SU-DHL-6 (cell line): ENCODE measurements at regions not wholly inside any gene's neighbourhood (a gene's known extent, or its start where the extent isn't known, plus 50 kb on each side); places are given as distances from the start of the nearest gene placed in this dataset.

Source experiments
- CTCF ChIP-seq: fragments of 200-600 bp; sonication (generic); IDR thresholded peaks from one replicate; pipeline ENCODE4 v1.5.1; 2017; ENCODE audit warnings: antibody characterized with exemption, mild to moderate bottlenecking, low read length, moderate library complexity; ENCODE audit not compliant: insufficient read depth, poor library complexity, severe bottlenecking
- EZH2phosphoT487 ChIP-seq: fragments of 200-600 bp; sonication (generic), shearing (Covaris generic); conservative IDR thresholded peaks from 2 replicates; pipeline ENCODE4 v1.6.1; 2018; ENCODE audit warnings: mild to moderate bottlenecking, antibody characterized with exemption, low read length, moderate library complexity, mixed read lengths

- TF ChIP-seq CTCF (no peak), EZH2phosphoT487 (no peak)
Observed at GRCh38 chr9:13915591-13916301, 398.2 kb downstream of the NFIB start.
